MM.1S (cell line): ENCODE measurements at regions not wholly inside any gene's neighbourhood (a gene's known extent, or its start where the extent isn't known, plus 50 kb on each side); places are given as distances from the start of the nearest gene placed in this dataset.
A peak's percentile ranks its signal among the peaks of the same experiment; 100 is the strongest.

Source experiments
- EZH2 ChIP-seq: fragments of 300-600 bp; sonication (generic); optimal IDR thresholded peaks from 2 replicates; pipeline ENCODE3; 2017; ENCODE audit warnings: low read depth, mild to moderate bottlenecking, antibody characterized with exemption, low read length, mixed read lengths
- EZH2phosphoT487 ChIP-seq: fragments of 300-600 bp; sonication (generic); IDR thresholded peaks from 2 replicates; pipeline ENCODE4 v1.6.1; 2018; ENCODE audit warnings: antibody characterized with exemption, low read length
- TF ChIP-seq, protein P1 (sequence below): fragments of 300-600 bp; sonication (generic); IDR thresholded peaks from 2 replicates; pipeline ENCODE4 v1.5.1; 2016; ENCODE audit warnings: antibody characterized with exemption, low read length, mixed read lengths

DNA sequence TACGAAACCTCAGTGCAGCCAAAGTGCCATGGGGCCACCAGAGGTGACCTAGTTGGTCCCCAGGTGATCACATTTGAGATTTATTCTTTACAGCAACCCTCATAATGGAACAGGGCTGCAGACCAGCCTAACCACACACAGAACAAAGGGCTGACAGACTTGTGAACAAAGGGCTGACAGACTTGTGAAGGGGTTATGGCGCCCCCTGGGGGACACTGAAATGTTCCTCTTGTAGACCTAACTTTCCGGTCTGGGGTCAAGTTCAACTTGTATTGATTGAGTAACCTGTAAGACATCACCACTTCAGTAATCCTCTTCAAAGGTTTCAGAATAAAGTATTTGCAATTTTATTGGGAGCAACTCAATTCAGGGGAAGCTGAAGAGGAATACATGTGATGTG lies 175.9 kb upstream of the RPS6KA3 start:
- TF ChIP-seq, protein P1, sequence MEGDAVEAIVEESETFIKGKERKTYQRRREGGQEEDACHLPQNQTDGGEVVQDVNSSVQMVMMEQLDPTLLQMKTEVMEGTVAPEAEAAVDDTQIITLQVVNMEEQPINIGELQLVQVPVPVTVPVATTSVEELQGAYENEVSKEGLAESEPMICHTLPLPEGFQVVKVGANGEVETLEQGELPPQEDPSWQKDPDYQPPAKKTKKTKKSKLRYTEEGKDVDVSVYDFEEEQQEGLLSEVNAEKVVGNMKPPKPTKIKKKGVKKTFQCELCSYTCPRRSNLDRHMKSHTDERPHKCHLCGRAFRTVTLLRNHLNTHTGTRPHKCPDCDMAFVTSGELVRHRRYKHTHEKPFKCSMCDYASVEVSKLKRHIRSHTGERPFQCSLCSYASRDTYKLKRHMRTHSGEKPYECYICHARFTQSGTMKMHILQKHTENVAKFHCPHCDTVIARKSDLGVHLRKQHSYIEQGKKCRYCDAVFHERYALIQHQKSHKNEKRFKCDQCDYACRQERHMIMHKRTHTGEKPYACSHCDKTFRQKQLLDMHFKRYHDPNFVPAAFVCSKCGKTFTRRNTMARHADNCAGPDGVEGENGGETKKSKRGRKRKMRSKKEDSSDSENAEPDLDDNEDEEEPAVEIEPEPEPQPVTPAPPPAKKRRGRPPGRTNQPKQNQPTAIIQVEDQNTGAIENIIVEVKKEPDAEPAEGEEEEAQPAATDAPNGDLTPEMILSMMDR = peak; percentile 62
- TF ChIP-seq EZH2 (no peak), EZH2phosphoT487 (no peak)
